ENCODE measurements at regions not wholly inside any gene's neighbourhood (a gene's known extent, or its start where the extent isn't known, plus 50 kb on each side); places are given as distances from the start of the nearest gene placed in this dataset.
"Not testable (repeated sequence)": the region's sequence is repeated elsewhere in the genome, so short reads cannot be mapped to it uniquely, and the experiment has no call there.

DNA sequence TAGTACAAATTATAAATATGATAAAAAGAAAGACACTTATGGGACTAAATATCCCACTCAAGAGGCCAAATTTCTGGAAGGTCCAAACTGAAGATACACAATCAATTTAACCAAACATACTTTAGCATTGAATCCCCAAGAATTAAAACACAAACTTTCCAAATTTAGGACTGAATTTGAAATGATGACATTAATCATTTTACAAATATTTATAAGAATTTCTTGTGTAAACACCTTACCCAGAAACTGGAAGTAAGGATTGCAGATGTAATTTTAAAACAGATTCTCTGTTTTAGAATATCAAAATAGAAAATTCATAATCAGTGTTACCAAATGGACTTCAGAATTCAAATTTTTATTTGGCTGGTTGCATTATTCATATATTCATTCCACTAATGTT lies 588.2 kb upstream of the KCND2 start:
- DNase-seq (ENCODE audit: low read depth, low spot score), result no peak
- H3K4me3 ChIP-seq (ENCODE audit: low read length), result no peak overlapping the region

DNA sequence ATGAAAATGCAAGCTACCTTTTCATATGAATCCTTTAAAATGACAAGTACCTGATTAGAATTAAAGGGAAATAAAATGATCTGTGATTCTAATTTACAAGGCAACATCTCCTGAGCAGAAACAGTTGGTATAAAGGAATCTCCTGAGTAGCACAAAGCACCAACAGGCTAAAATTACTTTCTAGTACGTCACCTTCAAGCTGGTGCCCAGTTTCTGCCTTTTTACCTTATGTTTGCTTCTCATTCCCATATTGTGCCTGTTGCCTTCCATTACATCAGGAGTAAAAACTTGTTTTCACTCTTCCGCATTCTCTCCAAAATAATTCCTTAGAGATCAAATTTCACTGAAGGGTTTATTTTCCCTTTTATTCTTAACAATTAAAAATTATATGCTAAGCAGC lies 587.1 kb upstream of the KCND2 start:
- no peak for DNase-seq (ENCODE audit: low read depth, low spot score)
- no peak overlapping the region for H3K4me3 ChIP-seq (ENCODE audit: low read length)

GRCh38 chr7:119688831-119689230 lies 584.1 kb upstream of the KCND2 start:
- DNase-seq (ENCODE audit: low read depth, low spot score), result no peak
- no peak overlapping the region for H3K4me3 ChIP-seq (ENCODE audit: low read length)

GRCh38 chr7:119692541-119692940 lies 580.4 kb upstream of the KCND2 start:
- no peak for DNase-seq (ENCODE audit: low read depth, low spot score)
- H3K4me3 ChIP-seq (ENCODE audit: low read length), result no peak overlapping the region

DNA sequence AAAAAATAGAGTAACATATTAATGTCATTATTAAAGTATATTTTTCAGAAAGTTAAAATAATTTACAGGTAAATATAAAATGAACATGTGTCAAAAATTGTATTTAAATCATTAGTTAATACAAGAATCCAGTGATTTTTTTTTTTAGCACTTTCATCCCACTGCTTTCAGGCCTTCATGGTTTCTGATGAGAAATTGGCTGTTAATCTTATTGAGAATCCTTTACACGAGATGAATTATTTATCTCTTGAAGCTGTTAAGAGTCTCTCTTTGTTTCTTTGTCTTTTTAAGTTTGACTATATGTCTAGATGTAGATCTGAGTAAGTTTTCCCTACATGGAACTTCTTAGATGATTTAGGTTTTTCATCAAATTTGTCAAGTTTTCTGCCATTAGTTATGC lies 578.5 kb upstream of the KCND2 start:
- DNase-seq (ENCODE audit: low read depth, low spot score), result no peak
- H3K4me3 ChIP-seq (ENCODE audit: low read length), result no peak overlapping the region

DNA sequence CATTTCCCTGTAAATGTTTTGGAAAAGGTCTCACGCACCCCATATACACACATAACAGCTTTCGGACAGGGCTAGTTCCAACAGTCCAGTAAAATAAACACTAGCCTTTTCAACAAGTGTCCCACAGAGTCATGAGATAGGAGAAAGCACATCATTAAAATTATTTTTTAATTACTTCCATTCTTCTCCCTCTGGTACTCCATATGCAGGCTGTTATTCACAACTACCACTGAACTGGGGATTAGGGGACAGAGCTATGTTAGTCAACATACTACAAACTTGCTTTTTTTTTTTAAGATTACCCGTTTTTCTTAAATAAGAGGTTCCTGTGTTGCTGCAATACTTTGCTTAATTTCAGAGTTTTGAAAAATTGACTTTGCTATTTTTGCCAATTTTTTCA lies 576.6 kb upstream of the KCND2 start:
- H3K4me3 ChIP-seq (ENCODE audit: low read length), result no peak overlapping the region
- DNase-seq (ENCODE audit: low read depth, low spot score), result no peak

DNA sequence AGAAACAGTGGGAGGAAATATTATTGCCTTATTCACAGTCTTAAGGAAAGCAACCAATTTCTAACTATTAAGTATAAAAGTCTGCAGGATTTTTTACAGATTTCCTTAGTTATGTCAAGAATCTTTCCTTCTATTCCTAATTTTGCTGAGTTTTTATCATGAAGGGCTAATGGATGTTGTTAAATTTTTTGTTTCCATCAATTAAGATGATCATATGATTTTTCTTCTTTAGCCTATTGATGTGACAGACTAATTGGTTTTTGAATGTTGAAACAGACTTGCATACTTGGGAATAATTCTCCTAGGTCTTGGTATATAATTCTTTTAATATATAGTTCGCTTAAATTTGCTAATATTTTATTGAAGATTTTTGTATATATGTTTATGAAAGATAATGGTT lies 569.1 kb upstream of the KCND2 start:
- no peak for DNase-seq (ENCODE audit: low read depth, low spot score)
- no peak overlapping the region for H3K4me3 ChIP-seq (ENCODE audit: low read length)

- no peak for DNase-seq (ENCODE audit: low read depth, low spot score)
- no peak overlapping the region for H3K4me3 ChIP-seq (ENCODE audit: low read length)
Measured at GRCh38 chr7:119706608-119707007, 566.4 kb upstream of the KCND2 start.

DNA sequence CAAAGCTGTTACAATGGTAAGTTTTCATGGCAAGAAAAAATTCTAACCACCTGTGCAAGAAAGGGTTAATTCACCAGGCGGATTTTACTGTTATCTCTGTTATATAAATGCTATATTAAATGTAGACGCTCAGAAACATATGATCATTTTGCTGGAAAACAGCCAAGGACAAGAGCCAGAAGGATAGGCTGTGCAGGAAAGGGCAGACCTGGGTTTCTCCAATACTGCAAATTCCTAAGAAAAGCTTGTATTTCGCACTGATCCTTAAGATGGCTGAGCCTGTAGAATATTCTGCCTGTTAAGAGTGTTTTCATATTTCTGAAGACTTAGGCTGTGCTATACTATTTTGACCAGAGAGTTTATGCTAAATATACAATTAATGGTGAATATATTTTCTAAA lies 564.1 kb upstream of the KCND2 start:
- no peak for DNase-seq (ENCODE audit: low read depth, low spot score)
- H3K4me3 ChIP-seq (ENCODE audit: low read length), result no peak overlapping the region

- no peak overlapping the region for H3K4me3 ChIP-seq (ENCODE audit: low read length)
- no peak for DNase-seq (ENCODE audit: low read depth, low spot score)
Measured at GRCh38 chr7:119711104-119711503, 561.9 kb upstream of the KCND2 start.

GRCh38 chr7:119712886-119713462 lies 560.0 kb upstream of the KCND2 start:
- no peak for DNase-seq (ENCODE audit: low read depth, low spot score)
- H3K4me3 ChIP-seq (ENCODE audit: low read length), result no peak overlapping the region

- no peak overlapping the region for H3K4me3 ChIP-seq (ENCODE audit: low read length)
- DNase-seq (ENCODE audit: low read depth, low spot score), result no peak
Measured at GRCh38 chr7:119713606-119714005, 559.4 kb upstream of the KCND2 start.

DNA sequence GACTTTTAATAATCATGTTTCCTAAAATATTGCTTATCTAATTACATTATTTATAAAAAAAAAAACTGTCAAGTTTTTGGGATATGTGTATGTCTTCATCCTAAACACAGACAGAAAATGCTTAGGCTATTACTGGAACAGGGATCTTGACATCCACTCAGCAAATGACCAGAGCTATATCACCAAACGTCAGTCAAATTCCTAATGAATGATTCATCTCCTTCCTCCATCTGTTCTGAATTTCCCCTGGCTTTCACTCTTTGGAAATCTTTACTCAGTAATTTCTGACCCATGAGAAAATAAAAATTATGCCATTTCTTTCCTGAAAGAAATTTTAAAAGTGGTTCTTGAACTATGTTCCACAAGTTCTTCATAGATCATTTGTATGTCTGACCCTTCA lies 552.4 kb upstream of the KCND2 start:
- no peak for DNase-seq (ENCODE audit: low read depth, low spot score)
- H3K4me3 ChIP-seq (ENCODE audit: low read length), result no peak overlapping the region

- no peak overlapping the region for H3K4me3 ChIP-seq (ENCODE audit: low read length)
- DNase-seq (ENCODE audit: low read depth, low spot score), result no peak
Measured at GRCh38 chr7:119724041-119724792, 548.8 kb upstream of the KCND2 start.

DNA sequence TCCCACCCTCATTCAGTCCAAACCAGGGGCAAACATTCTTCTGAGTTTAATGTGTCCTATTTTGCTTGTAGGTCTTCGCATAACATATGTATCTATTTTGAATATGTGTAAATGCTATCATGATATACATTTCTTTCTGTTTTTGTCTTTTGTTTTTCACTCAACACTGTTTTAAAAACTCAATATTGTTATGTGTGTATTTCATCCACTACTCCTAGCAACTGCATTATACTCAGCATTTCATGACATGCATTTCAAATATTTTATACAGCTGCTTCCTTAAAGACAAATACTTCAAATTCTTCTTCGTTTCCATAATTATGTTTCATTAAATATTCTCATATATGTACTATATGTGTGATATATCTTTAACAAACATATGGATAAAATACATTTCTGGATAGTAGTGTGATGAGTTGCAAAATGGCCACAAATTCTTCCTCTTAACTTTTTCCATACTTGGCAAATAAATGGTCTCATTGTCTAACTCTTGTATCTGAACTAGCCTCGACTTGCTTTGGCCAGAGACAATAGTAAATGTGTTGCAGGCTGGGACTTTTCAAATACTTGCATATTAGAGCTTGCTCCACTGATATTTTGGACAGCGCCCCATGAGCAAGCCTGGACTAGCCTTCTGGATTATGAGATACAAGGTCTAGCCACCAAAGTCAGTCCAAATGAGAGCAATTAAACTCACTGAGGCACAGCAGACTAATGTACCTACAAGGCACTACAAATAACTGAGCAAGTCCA lies 539.7 kb upstream of the KCND2 start:
- no peak for DNase-seq (ENCODE audit: low read depth, low spot score)
- H3K4me3 ChIP-seq (ENCODE audit: low read length), result no peak overlapping the region

DNA sequence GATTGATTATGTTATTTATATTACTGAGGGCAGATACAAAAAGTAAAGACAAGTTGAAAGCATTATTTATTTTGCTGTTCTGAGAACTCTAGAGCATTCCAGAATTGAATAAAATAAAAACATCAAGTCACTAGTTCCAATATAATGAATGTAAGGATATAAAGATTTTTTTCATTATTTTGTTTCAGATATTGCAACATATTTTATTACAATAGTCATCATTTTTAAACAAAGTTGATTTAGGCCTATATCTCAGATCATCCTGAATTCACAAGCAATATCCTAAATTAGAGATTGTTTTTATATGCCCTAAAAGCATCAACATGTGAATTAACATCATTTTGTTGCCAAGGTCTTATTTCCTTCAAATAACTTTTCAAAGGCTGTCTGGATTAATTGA lies 535.6 kb upstream of the KCND2 start:
- no peak overlapping the region for H3K4me3 ChIP-seq (ENCODE audit: low read length)
- DNase-seq (ENCODE audit: low read depth, low spot score), result no peak

DNA sequence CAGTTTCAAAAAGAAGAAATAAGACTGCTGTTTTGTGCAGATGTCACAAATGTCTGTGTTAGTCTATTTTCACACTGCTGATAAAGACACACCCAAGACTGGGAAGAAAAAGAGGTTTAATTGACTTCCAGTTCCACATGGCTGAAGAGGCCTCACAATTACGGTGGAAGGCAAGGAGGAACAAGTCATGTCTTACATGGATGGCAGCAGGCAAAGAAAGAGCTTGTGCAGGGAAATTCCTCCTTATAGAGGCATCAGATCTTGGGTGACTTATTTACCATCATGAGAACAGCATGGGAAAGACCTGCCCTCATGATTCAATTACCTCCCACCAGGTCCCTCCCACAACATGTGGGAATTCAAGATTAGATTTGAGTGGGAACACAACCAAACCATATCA lies 527.7 kb upstream of the KCND2 start:
- not testable (repeated sequence) for H3K4me3 ChIP-seq (ENCODE audit: low read length); DNase-seq (ENCODE audit: low read depth, low spot score)

DNA sequence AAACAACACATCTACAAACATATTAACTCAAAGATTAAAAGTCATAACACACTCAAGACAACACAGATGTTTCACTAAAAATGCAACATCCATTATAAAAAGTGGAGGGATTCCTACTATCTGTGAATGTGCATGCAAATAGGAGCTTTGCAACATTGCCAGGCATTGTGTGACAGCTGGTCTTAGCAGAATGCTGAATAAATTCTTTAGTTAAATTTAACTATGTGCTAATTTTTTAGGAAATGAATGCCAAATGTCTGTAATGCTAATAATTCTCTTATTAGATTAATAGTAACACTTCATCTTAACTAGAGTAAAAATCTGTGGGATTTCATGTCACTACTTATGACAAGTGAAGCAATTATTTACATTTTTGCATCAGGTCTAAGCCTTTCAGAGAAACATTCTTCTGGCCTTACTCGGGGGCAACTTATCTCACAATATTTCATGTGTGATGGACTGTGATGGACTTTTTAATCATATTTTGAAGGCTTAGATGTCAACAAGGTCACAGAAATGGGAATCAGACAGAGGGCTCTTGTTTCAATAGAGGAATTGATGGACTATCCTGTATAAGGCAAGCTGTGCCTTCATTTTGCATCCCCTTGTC lies 524.6 kb upstream of the KCND2 start:
- DNase-seq (ENCODE audit: low read depth, low spot score), result no peak
- no peak overlapping the region for H3K4me3 ChIP-seq (ENCODE audit: low read length)

GRCh38 chr7:119748991-119749390 lies 524.0 kb upstream of the KCND2 start:
- DNase-seq (ENCODE audit: low read depth, low spot score), result no peak
- no peak overlapping the region for H3K4me3 ChIP-seq (ENCODE audit: low read length)

- DNase-seq (ENCODE audit: low read depth, low spot score), result no peak
- no peak overlapping the region for H3K4me3 ChIP-seq (ENCODE audit: low read length)
Measured at GRCh38 chr7:119756687-119757086, 516.3 kb upstream of the KCND2 start.
